ENCODE measurements at regions not wholly inside any gene's neighbourhood (a gene's known extent, or its start where the extent isn't known, plus 50 kb on each side); places are given as distances from the start of the nearest gene placed in this dataset.

DNA sequence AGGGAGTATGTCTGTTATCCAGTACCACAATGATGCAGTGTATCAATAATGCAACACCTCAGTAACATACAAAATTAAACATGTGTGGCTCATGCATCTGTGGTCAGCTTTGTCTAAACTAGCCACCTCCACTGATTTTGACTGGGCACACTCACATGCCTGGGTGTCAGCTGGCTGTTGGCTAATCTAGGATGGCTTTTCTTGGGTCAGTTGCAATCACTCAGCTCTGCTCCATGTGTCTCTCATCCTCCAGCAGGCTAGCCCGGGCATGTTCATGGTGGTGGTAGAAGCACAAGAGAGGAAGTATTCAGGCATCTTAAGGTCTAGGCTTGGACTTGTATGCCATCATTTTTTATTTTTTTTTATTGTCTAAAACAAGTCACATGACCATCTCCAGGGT is 59.3 kb upstream of the JAG1 start:
- H3K9me3 Mint-ChIP-seq, result no peaks in the 10 kb centered on the region
- H3K4me1 Mint-ChIP-seq, result no peaks in the 10 kb centered on the region
- H3K4me3 Mint-ChIP-seq, result no peak overlapping the region
- H3K36me3 Mint-ChIP-seq (ENCODE audit: low read depth), result no peaks in the 10 kb centered on the region
- intact Hi-C loops (cut with micrococcal nuclease), result no loop called here
- no peaks in the 10 kb centered on the region for H3K27me3 Mint-ChIP-seq
- TF ChIP-seq, protein P1, sequence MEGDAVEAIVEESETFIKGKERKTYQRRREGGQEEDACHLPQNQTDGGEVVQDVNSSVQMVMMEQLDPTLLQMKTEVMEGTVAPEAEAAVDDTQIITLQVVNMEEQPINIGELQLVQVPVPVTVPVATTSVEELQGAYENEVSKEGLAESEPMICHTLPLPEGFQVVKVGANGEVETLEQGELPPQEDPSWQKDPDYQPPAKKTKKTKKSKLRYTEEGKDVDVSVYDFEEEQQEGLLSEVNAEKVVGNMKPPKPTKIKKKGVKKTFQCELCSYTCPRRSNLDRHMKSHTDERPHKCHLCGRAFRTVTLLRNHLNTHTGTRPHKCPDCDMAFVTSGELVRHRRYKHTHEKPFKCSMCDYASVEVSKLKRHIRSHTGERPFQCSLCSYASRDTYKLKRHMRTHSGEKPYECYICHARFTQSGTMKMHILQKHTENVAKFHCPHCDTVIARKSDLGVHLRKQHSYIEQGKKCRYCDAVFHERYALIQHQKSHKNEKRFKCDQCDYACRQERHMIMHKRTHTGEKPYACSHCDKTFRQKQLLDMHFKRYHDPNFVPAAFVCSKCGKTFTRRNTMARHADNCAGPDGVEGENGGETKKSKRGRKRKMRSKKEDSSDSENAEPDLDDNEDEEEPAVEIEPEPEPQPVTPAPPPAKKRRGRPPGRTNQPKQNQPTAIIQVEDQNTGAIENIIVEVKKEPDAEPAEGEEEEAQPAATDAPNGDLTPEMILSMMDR (IDR thresholded peaks at IDR 0.05), result no peak
- POLR2A ChIA-PET, result no interaction called here
- ATAC-seq (ENCODE audit: low read depth) (no peak), DNase-seq (no peak)
- H3K27ac Mint-ChIP-seq, result no peak overlapping the region
- CTCF ChIA-PET, result no interaction called here

DNA sequence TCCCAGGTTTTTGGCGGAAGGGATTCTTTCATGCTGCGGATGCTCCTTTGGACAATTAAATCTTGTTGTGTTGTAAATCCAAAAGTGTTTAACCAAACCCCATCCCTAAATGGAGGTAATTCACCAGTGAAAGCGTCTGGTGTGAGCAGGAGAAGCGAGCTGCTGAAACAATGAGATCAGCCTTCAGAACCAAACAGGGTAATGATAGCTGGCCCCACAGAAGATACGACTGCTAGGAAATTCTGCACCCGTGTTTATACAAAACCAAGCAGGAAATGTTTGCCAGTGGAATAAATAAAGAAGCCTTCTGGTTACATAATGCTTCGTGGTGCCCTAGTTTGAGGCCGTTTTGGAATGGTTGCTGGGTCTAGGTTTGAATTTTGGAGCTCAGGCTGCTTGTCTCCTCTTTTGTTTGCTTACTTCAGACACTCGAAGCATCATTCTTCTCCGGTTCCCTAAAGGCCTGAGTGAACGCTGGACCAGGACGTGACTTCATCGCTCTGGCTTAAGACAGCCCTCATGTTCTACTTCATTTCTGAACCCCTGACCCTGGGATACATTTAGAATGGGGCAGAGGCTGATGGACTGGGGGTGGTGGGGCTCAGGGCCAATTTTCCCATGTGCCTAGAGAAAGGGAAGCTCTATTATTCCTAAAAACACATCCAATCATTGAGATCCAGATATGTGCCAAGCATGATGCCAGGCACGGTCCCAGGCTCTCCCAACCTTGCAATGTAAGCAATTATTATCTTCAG is 61.6 kb upstream of the JAG1 start:
- no peak for ATAC-seq (ENCODE audit: low read depth)
- no peaks in the 10 kb centered on the region for H3K9me3 Mint-ChIP-seq

DNA sequence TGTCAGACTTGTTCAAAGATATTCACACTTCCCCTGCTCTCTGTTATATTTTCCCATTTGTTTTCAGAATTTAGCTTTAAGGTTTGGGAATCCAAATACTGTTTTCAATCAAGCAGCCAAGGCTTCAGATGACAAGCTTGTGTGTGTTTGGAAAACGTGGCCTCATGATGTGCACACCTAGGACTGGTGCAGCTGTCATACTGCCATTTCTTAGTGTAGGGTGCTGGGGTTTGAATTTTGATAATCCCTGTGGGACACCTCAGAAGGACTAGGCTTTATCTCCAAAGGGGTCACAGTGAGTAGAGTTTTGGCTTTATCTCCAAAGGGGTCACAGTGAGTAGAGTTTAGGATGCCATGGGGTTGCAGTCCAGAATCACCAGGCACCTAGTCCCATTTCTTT is 65.3 kb upstream of the JAG1 start:
- H3K4me3 Mint-ChIP-seq, result no peak overlapping the region
- H3K9me3 Mint-ChIP-seq, result no peaks in the 10 kb centered on the region
- no peaks in the 10 kb centered on the region for H3K27me3 Mint-ChIP-seq
- H3K4me1 Mint-ChIP-seq, result no peaks in the 10 kb centered on the region
- ATAC-seq (ENCODE audit: low read depth) (no peak), DNase-seq (no peak)
- no peak overlapping the region for H3K27ac Mint-ChIP-seq
- no peaks in the 10 kb centered on the region for H3K36me3 Mint-ChIP-seq (ENCODE audit: low read depth)
- POLR2A ChIA-PET, result no interaction called here
- TF ChIP-seq, protein P1 (IDR thresholded peaks at IDR 0.05), result no peak
- intact Hi-C loops (cut with micrococcal nuclease), result no loop called here
- CTCF ChIA-PET, result no interaction called here

More for the DNA sequence above, 61.6 kb upstream of the JAG1 start:
- no peak for DNase-seq
- ChIA-PET CTCF (no interaction called here), POLR2A (no interaction called here)
- intact Hi-C loops (cut with micrococcal nuclease), result no loop called here
- no peaks in the 10 kb centered on the region for H3K27me3 Mint-ChIP-seq
- H3K27ac Mint-ChIP-seq, result no peak overlapping the region
- TF ChIP-seq, protein P1 (IDR thresholded peaks at IDR 0.05), result no peak
- no peaks in the 10 kb centered on the region for H3K4me1 Mint-ChIP-seq
- H3K4me3 Mint-ChIP-seq, result no peak overlapping the region
- no peaks in the 10 kb centered on the region for H3K36me3 Mint-ChIP-seq (ENCODE audit: low read depth)

DNA sequence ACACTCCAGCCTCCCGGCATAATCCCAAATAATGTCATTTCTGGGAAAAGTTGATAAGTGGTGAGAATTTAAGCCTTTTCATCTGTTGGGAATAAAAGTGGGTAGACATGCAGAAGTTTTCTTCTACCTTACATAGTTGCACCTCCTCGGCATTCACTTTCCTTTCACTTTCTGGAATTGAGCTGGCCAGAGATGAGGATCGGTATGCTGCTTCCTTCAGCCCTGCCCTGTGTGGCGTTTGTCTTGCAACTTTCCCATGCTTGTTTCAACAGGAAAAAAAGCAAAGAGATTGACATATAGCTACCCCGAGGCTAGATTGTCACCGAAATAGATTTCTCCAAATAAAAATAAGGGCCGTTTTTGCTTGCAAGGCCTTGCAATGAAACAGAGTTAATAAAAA is 65.8 kb upstream of the JAG1 start:
- Mint-ChIP-seq H3K36me3 (ENCODE audit: low read depth) (no peaks in the 10 kb centered on the region), H3K27me3 (no peaks in the 10 kb centered on the region), H3K9me3 (no peaks in the 10 kb centered on the region), H3K4me1 (no peaks in the 10 kb centered on the region), H3K27ac (no peak overlapping the region), H3K4me3 (no peak overlapping the region)
- intact Hi-C loops (cut with micrococcal nuclease), result no loop called here
- no peak for DNase-seq
- ChIA-PET POLR2A (no interaction called here), CTCF (no interaction called here)
- TF ChIP-seq, protein P1 (IDR thresholded peaks at IDR 0.05), result no peak
- ATAC-seq (ENCODE audit: low read depth), result no peak

DNA sequence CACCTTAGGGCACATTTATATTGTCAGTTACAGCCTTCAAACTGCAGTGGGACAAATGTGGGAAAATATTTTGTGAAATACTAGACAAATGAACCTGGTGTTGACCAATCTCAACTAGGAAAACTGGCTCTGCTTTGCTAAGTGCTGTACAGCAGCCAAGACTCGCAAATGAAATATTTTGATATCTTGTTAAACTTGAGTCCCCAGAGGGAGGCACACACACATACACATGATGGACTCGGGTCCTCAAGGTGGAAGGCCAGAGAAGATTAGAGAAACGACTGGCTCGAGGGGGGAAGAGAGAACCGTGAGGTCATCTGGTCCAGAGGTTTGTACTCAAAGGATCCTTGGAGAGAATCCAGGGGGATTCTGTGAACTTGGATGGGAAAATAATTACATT is 67.3 kb upstream of the JAG1 start:
- DNase-seq, result no peak
- ChIA-PET POLR2A (no interaction called here), CTCF (no interaction called here)
- no peak overlapping the region for H3K27ac Mint-ChIP-seq
- no peaks in the 10 kb centered on the region for H3K27me3 Mint-ChIP-seq
- H3K36me3 Mint-ChIP-seq (ENCODE audit: low read depth), result no peaks in the 10 kb centered on the region
- no peak overlapping the region for H3K4me3 Mint-ChIP-seq
- peaks cover 4% of the 10 kb centered on the region for H3K9me3 Mint-ChIP-seq
- TF ChIP-seq, protein P1 (IDR thresholded peaks at IDR 0.05), result no peak
- intact Hi-C loops (cut with micrococcal nuclease), result no loop called here
- ATAC-seq (ENCODE audit: low read depth), result no peak
- no peaks in the 10 kb centered on the region for H3K4me1 Mint-ChIP-seq

All from activated B cell treated with CpG ODN at 0.5 μM for 24 hours (primary cell).